ENCODE measurements at regions not wholly inside any gene's neighbourhood (a gene's known extent, or its start where the extent isn't known, plus 50 kb on each side); places are given as distances from the start of the nearest gene placed in this dataset.

DNA sequence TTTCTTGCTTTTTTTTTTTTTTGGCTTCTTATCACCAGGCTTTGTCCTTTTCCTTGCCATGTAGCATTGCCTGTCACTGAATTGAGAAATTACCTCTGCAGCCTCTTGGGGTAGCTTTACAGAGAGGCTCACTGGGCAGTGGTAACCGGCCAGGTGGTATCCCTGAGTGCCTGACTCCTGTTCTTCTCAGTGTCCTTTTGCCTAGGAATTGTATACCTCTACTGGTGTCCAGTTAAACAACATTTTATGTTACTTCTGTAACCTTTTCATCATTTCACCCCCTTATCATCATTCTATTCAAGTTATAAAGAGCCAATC lies 523.9 kb downstream of the BCL11A start:
- DNase-seq (ENCODE audit: low read depth, low spot score): no peak
- in situ Hi-C loops (cut with HindIII; ENCODE audit: low pct_unique_long_range_greater_than_20kb, low sequenced_read_pairs): no loop called here

DNA sequence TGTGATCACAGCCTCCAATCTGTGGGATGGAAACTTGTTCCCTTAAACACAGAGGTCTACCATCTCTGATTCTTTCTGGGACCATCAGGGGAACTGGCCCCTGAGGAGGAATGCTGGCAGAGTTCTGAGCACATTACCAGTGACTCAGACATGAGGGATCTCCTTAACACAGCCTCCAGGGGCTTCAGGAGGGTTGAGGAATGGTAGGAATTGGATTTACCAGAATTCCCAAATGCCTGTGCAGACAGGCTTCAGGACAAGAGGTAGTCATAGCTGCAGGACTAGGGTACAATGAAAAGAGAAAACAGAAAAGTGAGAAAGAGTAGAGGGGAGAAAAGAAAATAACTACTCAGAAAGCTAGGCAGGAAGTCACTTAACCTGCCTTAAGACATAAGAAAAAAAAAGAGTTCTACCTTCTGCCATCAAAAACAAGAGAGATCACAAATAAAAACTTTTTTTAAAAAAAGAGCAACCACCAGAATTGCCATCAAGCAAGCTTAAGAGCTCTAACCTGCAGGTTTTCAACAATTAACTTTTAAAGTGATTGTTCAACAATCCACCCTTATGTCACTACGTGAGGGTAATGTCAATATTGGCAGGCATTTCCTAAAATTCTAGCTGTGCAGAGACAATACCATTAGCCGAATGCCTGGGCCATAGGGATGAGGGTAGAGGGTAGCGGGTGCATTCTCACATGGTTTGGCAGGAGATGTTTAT lies 524.4 kb downstream of the BCL11A start:
- in situ Hi-C loops (cut with HindIII; ENCODE audit: low pct_unique_long_range_greater_than_20kb, low sequenced_read_pairs): no loop called here
- DNase-seq (ENCODE audit: low read depth, low spot score): no peak

DNA sequence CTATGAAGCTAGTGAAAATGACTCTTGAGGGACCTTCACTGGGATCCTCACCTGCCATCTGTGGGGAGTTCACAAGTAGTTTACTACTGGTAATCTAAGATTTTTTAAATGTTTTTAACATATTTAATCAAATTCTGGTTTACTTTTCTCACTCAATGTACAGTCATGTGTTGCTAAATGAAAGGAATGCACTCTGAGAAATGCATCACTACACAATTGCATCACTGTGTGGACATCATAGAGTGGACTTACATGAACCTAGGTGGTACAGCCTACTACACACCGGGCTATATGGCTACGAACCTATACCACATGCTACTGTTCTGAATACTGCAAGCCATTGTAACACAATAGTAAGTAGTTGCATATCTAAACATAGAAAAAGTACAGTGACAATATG lies 528.0 kb downstream of the BCL11A start:
- DNase-seq (ENCODE audit: low read depth, low spot score): no peak
- in situ Hi-C loops (cut with HindIII; ENCODE audit: low pct_unique_long_range_greater_than_20kb, low sequenced_read_pairs): no loop called here

DNA sequence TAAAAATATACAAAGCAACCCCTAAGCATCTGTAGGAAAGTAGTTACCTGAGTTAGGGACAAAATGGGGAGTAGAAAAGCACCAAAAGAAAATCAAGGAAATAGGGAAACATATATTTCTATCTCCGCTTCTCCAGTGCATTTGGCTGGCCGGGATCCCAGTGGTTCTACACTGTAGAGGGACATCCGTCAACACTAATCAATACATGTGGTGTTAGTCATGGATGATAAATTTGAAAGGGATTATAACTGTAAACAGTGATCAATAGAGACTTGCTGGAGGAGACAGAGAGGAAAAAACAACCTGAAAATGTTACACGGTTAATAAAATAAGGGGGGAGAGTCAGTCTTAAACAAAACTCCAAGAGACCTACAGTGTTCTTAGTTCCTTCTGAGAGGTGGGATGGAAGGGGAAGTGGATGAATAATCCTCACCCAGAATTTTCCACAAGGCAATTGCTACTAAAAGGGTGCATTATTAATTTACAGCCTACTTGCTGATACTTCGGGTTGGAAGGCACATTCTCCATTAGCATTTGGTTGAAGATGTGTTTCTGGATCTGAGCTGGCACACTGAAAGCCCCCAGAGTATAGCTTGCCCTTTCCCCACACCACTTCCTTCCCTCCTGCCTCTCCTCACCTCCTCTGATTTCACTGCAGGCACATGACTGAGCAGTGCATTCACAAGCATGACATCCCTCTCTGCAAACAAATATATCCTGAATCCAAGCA lies 530.0 kb downstream of the BCL11A start:
- in situ Hi-C loops (cut with HindIII; ENCODE audit: low pct_unique_long_range_greater_than_20kb, low sequenced_read_pairs): no loop called here
- DNase-seq (ENCODE audit: low read depth, low spot score): no peak

DNA sequence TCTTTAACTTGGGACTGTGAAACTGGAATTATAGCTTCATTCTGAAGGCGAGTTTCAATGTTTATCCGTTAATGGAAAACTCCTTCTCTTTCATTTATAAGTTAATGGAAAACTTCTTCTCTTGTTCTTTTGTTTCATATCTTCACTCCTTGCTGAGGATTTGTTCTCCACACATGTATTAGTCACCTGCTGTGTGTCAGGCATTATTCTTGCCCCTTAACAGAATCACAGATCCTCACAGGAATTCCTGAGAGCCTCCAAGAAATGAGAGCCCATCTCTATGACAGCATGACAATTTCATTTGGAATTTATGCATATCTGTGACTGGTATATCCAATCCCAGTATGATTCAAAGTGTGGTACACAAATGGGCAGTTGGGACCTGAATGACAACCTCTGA lies 545.8 kb downstream of the BCL11A start:
- no peak for DNase-seq (ENCODE audit: low read depth, low spot score)
- in situ Hi-C loops (cut with HindIII; ENCODE audit: low pct_unique_long_range_greater_than_20kb, low sequenced_read_pairs): no loop called here

DNA sequence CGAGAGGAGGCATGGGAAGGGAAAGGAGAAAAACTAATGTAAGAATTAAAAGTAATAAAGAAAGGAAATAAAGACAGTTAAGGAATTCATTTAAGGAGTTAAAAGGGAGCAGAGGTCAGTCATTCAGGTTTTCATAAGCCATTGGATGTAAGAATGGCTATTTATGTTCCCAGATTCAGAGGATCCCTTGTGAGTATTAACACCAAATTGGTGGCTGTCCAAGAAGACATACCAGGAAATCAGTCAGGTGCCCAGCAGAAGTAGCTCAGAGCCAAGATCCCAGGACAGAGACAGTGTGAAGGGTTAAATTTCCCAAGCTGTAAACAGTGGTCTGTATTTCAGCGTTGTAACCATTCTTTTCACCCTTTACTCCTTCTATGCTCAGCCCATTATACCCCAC lies 550.4 kb downstream of the BCL11A start:
- in situ Hi-C loops (cut with HindIII; ENCODE audit: low pct_unique_long_range_greater_than_20kb, low sequenced_read_pairs): no loop called here
- DNase-seq (ENCODE audit: low read depth, low spot score): no peak

DNA sequence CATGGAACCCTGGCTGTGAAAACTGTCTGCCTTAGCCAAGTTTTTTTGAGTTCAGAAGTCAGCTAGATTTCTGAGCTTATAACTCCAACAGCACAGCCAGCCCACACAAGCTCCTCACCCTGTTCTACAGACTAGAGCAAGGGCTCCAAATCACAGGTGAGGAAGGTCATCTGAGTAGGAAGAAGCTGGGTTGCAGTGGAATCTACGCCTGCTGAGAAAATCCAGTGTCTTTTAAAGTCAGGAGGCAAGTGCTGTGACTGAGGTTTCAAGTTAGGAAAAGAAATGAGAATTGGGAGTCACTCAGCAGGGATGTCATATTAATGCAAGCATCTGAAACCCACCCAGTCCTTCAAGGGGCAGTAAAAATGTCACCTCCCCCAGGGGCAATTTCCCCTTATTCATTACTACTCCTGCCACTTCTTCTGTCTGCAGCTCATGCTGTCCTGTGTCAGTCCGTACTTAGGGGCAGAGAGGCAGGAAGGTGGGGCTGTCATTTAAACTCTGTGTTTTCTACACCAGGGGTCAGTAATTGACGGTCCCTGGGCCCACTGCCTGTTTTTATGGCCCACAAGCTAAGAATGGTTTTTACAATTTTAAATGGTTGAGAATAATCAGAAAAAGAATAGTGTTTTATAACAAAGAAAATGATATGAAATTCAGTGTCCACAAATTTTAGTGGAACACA lies 551.1 kb downstream of the BCL11A start:
- no peak for DNase-seq (ENCODE audit: low read depth, low spot score)
- in situ Hi-C loops (cut with HindIII; ENCODE audit: low pct_unique_long_range_greater_than_20kb, low sequenced_read_pairs): no loop called here

DNA sequence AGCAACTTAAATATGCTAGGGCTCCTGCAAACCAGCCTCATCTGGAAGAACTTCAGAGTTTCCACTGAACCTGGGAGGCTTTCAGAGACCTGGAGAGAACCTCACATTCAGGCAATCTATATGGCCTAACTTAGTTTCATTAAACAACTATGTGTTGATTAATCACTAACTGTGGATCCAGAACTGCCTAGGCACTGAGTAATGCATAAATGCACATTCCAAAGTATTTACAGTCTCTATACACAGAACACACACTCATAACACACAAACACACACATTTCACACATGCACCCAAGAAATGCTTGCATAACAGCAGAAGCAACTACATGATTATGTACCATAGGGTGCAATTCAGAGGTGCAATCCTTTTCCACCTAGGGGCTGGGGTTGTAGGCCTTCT lies 552.8 kb downstream of the BCL11A start:
- DNase-seq (ENCODE audit: low read depth, low spot score): no peak
- in situ Hi-C loops (cut with HindIII; ENCODE audit: low pct_unique_long_range_greater_than_20kb, low sequenced_read_pairs): no loop called here

DNA sequence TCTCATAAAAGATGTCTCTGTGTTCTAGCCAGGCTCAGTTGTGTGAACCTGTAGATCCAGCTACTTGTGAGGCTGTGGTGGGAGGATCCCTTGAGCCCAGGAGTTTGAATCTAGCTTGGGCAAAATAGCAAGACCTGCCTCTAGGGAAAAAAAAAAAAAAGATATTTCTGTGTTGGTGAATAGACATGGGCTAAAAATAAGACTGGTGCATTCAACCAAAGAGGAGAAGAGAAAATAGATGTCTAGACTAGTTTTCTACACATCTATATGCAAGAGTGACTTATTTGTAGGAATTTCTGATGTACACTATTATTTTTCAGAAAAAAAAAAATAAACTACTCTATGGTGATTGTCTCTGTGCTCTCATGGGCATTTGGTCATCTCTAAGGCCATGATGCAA lies 555.1 kb downstream of the BCL11A start:
- no peak for DNase-seq (ENCODE audit: low read depth, low spot score)
- in situ Hi-C loops (cut with HindIII; ENCODE audit: low pct_unique_long_range_greater_than_20kb, low sequenced_read_pairs): no loop called here

DNA sequence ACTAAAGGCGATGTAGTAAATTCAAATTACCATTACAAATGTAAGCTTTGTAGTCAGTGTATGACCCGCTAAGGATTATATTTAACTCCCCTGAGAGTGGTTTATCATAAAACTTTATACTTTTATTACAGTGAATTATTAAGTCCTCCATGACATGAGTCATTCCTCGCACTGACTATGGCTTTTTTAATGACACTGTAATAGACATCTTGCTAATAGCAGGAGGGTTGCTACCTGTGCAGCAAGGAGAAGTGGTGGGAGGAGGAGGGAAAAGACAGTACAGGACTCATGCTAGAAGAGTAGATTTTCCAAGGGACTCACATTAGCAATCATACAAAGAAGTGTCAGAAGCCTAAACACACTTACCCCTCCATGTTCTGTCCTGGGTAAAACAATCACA lies 556.1 kb downstream of the BCL11A start:
- in situ Hi-C loops (cut with HindIII; ENCODE audit: low pct_unique_long_range_greater_than_20kb, low sequenced_read_pairs): no loop called here
- DNase-seq (ENCODE audit: low read depth, low spot score): no peak

DNA sequence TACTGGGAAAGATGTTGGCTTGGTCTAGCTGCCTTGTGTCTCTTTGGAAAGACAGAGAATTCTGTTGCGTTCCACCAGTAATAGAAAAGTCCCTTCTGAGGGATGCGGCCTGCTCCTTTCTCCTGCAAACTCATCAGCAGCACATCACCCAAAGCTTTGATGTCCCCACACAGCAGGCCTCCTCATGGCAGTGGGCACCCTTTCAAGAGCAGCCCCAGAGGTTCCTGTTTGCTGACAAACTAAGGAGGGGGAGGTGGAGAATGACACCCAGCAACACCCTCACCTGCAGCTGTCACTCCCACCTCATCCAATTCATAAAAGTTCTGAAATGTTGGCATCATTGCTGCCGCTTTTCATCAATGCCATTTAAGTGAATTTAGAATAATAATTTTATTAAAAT lies 556.6 kb downstream of the BCL11A start:
- DNase-seq (ENCODE audit: low read depth, low spot score): no peak
- in situ Hi-C loops (cut with HindIII; ENCODE audit: low pct_unique_long_range_greater_than_20kb, low sequenced_read_pairs): no loop called here

DNA sequence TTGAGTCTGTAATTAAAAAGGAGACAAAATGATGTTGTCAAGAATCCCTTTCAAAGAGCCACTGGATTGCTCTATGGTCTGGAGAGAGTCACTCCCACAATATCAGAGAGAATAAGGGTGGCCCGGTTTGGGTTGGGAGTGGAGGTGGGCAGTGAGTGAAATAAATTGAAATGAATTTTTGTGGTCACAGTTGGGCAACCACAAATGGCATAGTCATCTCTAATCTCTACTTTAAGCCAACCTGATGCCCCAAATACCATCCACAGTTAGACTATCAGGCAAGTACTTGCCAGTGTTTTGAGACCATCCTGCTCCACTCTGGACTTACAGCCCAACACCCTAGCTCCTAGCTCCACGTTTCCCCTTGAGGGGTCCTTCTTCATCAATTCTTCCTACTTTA lies 559.7 kb downstream of the BCL11A start:
- in situ Hi-C loops (cut with HindIII; ENCODE audit: low pct_unique_long_range_greater_than_20kb, low sequenced_read_pairs): no loop called here
- DNase-seq (ENCODE audit: low read depth, low spot score): no peak

DNA sequence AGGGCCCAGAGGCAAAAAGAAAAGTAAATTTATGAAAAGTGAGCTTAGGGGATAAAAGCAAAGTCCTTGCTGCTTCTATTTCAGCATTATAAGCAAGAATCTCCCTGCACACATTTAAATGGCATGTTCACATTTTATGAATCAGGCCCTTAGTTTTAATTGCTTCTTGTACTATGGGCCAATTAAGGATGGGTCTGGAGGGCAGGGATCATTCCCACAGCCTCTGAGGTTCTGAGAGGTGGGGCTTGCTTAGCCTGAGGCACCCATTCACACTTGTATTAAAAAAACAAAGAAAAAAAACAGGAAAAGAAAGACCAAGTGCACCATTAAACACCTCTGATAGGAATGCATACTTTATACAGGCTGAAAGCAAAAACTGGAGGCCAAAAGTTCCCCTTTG lies 565.1 kb downstream of the BCL11A start:
- in situ Hi-C loops (cut with HindIII; ENCODE audit: low pct_unique_long_range_greater_than_20kb, low sequenced_read_pairs): no loop called here

DNA sequence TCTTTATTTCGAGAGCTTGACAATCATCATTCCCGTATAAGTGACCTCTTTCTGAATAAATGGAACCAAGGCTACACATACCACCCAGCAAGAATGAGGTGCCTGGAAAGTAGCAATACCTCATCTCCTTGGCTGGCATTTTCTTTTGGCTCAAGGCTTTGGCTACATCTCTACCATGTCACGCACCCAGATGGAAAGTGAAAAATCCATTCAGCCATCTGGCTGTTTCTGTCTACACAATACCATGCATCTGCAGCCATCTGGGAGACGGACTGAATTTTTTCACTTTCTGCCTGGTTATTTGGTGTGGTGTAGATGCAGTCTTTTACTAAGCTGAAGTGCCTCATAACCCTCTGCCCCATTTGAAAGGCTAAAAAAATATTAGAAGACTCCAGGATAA lies 566.9 kb downstream of the BCL11A start:
- in situ Hi-C loops (cut with HindIII; ENCODE audit: low pct_unique_long_range_greater_than_20kb, low sequenced_read_pairs): no loop called here
- DNase-seq (ENCODE audit: low read depth, low spot score): no peak

More for the DNA sequence above, 565.1 kb downstream of the BCL11A start:
- no peak for DNase-seq (ENCODE audit: low read depth, low spot score)

DNA sequence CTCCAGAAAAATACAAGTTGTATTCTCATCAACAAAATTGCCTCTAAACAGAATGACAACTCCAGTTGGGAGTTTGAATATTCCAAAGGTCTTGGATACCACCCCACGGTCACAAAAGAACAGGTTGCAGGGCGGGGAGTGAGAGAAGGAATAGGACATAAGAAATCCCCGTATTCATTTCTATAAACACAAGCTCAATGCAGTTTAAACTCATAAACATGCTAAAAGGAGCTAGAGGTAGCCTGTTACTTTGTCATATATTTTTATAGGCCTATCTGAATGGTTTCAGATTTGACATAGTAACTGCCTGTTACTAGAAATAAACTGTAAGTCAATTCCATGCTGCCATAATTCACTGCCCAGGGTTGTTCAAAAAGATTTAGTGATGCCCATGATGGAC lies 567.5 kb downstream of the BCL11A start:
- no peak for DNase-seq (ENCODE audit: low read depth, low spot score)
- in situ Hi-C loops (cut with HindIII; ENCODE audit: low pct_unique_long_range_greater_than_20kb, low sequenced_read_pairs): no loop called here

DNA sequence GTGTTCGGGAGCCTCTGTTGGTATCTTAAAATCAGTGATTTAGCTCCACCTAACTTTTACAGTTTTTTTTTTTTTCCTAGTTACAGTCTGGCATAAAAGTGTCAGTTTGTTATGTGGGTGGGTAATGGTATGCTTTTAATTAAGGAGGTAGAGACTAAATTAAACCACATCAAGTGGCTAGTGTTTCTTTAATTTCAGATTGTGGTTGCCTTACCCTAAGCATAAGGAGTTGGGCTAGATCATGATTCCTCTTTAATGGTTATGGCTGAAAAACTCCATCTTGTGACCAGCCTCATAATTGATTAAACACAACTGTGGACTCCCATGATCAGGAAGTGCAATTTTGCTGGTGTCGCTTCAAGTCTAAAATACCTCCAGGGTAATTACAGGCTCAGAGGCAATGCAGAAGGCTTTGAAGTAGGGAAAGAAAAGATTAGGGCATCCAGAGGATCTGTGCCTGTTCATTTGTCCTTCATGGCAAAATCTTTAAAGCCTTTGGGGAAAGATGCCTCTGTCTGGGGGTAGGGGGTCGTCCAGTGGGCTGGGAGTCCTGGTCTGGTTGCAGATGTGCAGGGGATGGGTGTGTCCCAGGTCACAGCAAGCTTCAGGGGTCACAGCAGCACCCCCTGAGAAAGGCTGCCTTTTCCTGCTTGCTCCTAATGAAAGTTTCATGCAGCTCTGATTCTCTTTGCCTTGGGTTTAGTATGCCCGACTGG lies 579.2 kb downstream of the BCL11A start:
- peak; percentile 5 for DNase-seq (ENCODE audit: low read depth, low spot score)
- in situ Hi-C loops (cut with HindIII; ENCODE audit: low pct_unique_long_range_greater_than_20kb, low sequenced_read_pairs): no loop called here

DNA sequence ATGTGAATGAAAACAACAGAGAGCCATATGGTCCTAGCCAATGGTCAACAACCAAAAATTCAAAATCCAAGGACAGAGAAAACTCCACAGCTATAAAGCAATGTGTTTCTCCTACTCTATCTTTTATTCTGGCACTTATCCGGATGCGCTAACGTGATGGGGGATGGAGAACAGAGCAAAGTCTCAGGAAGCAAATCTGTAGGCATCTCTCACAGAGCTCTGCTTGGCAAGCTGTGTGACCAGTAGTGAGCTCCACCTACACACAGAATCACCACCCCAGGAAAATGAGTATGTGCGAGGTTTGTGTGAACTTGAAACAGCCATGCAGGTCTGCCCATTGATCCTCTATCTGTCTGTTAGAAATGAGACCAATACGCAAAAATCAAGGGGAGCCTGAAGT lies 584.3 kb downstream of the BCL11A start:
- in situ Hi-C loops (cut with HindIII; ENCODE audit: low pct_unique_long_range_greater_than_20kb, low sequenced_read_pairs): no loop called here
- no peak for DNase-seq (ENCODE audit: low read depth, low spot score)

DNA sequence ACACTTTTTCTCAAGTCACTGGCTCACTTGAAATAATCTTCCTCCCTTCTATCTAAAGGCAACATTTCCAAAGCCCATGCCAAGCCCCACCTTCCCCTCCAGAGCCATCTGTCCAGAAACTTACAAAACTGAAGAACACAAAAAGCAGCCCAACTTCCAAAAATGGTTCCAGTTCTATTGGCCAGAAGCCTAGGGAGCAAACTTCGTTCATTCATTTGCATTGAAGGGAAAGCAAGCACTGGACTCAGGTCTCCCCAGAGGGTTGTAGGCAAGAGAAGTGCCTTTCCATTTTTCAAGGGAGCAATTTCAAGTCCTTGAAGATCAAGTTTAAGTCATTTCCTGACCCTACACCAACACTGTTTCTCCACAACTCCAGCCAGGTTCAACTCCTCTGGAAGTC lies 585.0 kb downstream of the BCL11A start:
- in situ Hi-C loops (cut with HindIII; ENCODE audit: low pct_unique_long_range_greater_than_20kb, low sequenced_read_pairs): no loop called here
- no peak for DNase-seq (ENCODE audit: low read depth, low spot score)
